ENCODE measurements at regions not wholly inside any gene's neighbourhood (a gene's known extent, or its start where the extent isn't known, plus 50 kb on each side); places are given as distances from the start of the nearest gene placed in this dataset.

GRCh38 chr3:110629917-110630316 lies 441.7 kb upstream of the NECTIN3 start:
- H3K4me3 ChIP-seq (ENCODE audit: control insufficient read depth, low read depth, low read length) = no peak overlapping the region
- no peak for DNase-seq (ENCODE audit: low read depth)
- TF ChIP-seq CTCF (conservative IDR thresholded peaks at IDR 0.05; ENCODE audit: control insufficient read depth, insufficient read depth, low read depth, low read length) = no peak

GRCh38 chr3:110644203-110644602 lies 427.4 kb upstream of the NECTIN3 start:
- DNase-seq (ENCODE audit: low read depth) = no peak
- H3K4me3 ChIP-seq (ENCODE audit: control insufficient read depth, low read depth, low read length) = no peak overlapping the region
- TF ChIP-seq CTCF (conservative IDR thresholded peaks at IDR 0.05; ENCODE audit: control insufficient read depth, insufficient read depth, low read depth, low read length) = no peak

- DNase-seq (ENCODE audit: low read depth) = no peak
- TF ChIP-seq CTCF (conservative IDR thresholded peaks at IDR 0.05; ENCODE audit: control insufficient read depth, insufficient read depth, low read depth, low read length) = no peak
- no peak overlapping the region for H3K4me3 ChIP-seq (ENCODE audit: control insufficient read depth, low read depth, low read length)
These were observed 425.6 kb upstream of the NECTIN3 start for GRCh38 chr3:110646055-110646454.

GRCh38 chr3:110646496-110646895 lies 425.1 kb upstream of the NECTIN3 start:
- TF ChIP-seq CTCF (conservative IDR thresholded peaks at IDR 0.05; ENCODE audit: control insufficient read depth, insufficient read depth, low read depth, low read length) = no peak
- no peak overlapping the region for H3K4me3 ChIP-seq (ENCODE audit: control insufficient read depth, low read depth, low read length)
- DNase-seq (ENCODE audit: low read depth) = no peak

GRCh38 chr3:110647586-110647985 lies 424.0 kb upstream of the NECTIN3 start:
- no peak for DNase-seq (ENCODE audit: low read depth)
- H3K4me3 ChIP-seq (ENCODE audit: control insufficient read depth, low read depth, low read length) = no peak overlapping the region
- TF ChIP-seq CTCF (conservative IDR thresholded peaks at IDR 0.05; ENCODE audit: control insufficient read depth, insufficient read depth, low read depth, low read length) = no peak

- DNase-seq (ENCODE audit: low read depth) = no peak
- TF ChIP-seq CTCF (conservative IDR thresholded peaks at IDR 0.05; ENCODE audit: control insufficient read depth, insufficient read depth, low read depth, low read length) = no peak
- no peak overlapping the region for H3K4me3 ChIP-seq (ENCODE audit: control insufficient read depth, low read depth, low read length)
These were observed 420.9 kb upstream of the NECTIN3 start for GRCh38 chr3:110650741-110651140.

GRCh38 chr3:110654843-110655502 lies 416.6 kb upstream of the NECTIN3 start:
- TF ChIP-seq CTCF (conservative IDR thresholded peaks at IDR 0.05; ENCODE audit: control insufficient read depth, insufficient read depth, low read depth, low read length) = no peak
- no peak overlapping the region for H3K4me3 ChIP-seq (ENCODE audit: control insufficient read depth, low read depth, low read length)
- DNase-seq (ENCODE audit: low read depth) = no peak
